ENCODE measurements at regions not wholly inside any gene's neighbourhood (a gene's known extent, or its start where the extent isn't known, plus 50 kb on each side); places are given as distances from the start of the nearest gene placed in this dataset.

DNA sequence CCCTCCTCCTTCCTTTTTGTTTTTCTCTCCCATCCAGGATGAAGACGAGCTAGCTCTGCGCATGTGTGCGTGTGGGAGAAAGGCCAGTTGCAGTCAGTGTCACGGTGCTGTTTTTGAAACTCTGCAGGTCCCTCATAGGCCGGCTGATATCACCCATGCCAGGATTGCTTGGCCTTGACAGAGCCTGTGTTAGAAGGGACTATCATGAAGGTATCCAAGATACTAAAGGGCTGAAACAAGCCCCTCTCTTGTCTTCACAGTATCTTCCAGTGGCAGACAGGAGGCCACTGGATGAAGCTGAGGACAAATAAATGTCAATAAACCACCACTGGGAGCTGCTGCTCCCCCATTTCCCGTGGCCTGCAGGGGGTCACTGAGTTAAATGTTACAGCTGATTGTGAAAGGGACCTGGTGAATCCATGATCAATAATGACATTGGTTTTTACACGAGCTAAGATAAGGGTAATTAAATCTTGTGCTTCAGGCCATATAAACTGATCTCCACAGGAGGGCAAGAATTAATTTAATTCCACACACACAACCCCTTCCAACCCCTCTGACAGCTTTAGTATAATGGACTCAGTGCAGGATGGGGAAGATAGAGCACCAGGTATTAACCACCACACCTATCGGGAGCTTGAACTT, 64.6 kb upstream of the TARBP1 start:
- POLR2A ChIA-PET, result no interaction called here
- H3K4me3 ChIP-seq (ENCODE audit: low read depth, low read length), result no peak overlapping the region
- CTCF ChIA-PET, result interaction anchor here (0.9 to 1.1 kb wide), 2 partner anchors 14 to 57 kb away, joined by 3 to 4 read pairs; no protein-coding TSS in a partner anchor
- no peak for DNase-seq (ENCODE audit: low read depth)
- H3K36me3 ChIP-seq (ENCODE audit: control insufficient read depth, insufficient read depth, low read length), result no peaks in the 10 kb centered on the region
- TF ChIP-seq, protein P1, sequence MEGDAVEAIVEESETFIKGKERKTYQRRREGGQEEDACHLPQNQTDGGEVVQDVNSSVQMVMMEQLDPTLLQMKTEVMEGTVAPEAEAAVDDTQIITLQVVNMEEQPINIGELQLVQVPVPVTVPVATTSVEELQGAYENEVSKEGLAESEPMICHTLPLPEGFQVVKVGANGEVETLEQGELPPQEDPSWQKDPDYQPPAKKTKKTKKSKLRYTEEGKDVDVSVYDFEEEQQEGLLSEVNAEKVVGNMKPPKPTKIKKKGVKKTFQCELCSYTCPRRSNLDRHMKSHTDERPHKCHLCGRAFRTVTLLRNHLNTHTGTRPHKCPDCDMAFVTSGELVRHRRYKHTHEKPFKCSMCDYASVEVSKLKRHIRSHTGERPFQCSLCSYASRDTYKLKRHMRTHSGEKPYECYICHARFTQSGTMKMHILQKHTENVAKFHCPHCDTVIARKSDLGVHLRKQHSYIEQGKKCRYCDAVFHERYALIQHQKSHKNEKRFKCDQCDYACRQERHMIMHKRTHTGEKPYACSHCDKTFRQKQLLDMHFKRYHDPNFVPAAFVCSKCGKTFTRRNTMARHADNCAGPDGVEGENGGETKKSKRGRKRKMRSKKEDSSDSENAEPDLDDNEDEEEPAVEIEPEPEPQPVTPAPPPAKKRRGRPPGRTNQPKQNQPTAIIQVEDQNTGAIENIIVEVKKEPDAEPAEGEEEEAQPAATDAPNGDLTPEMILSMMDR (IDR thresholded peaks at IDR 0.05; ENCODE audit: insufficient read depth, low read depth, low read length), result no peak
- H3K27me3 ChIP-seq (ENCODE audit: control insufficient read depth, insufficient read depth, low read length), result no peaks in the 10 kb centered on the region

DNA sequence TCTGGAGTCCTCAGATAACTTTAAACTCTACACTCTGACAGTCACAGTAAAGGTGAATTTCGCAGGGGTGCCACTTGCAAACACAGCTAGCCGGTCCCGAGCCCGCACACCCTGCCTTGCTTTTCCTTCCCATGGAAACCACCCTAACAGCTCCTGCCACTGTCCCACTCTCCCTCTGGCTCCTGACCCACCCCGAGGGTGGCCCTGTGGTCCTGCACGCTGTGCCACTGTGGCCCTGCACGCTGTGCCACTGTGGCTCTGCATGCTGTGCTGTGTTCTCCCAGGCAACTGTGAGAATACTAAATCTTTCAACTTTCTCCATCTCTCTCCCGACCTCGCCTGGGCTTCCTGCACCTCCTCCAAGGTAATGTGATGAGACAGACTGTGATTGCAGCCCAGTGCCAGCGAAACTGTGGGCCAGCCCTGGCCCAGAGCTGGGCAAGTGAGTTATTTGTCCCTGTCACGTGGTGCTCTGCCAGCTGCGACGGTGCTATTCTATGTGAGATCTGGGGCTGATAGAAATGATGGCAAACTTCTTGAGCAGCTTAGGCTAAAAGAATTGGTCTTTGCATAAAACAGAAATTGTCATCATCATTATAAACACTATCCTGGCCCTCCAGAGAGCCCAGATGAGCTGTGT, 63.4 kb upstream of the TARBP1 start:
- H3K36me3 ChIP-seq (ENCODE audit: control insufficient read depth, insufficient read depth, low read length), result no peaks in the 10 kb centered on the region
- TF ChIP-seq, protein P1 (IDR thresholded peaks at IDR 0.05; ENCODE audit: insufficient read depth, low read depth, low read length), result no peak
- no peak overlapping the region for H3K4me3 ChIP-seq (ENCODE audit: low read depth, low read length)
- H3K27me3 ChIP-seq (ENCODE audit: control insufficient read depth, insufficient read depth, low read length), result no peaks in the 10 kb centered on the region
- no peak for DNase-seq (ENCODE audit: low read depth)
- ChIA-PET CTCF (no interaction called here), POLR2A (no interaction called here)

DNA sequence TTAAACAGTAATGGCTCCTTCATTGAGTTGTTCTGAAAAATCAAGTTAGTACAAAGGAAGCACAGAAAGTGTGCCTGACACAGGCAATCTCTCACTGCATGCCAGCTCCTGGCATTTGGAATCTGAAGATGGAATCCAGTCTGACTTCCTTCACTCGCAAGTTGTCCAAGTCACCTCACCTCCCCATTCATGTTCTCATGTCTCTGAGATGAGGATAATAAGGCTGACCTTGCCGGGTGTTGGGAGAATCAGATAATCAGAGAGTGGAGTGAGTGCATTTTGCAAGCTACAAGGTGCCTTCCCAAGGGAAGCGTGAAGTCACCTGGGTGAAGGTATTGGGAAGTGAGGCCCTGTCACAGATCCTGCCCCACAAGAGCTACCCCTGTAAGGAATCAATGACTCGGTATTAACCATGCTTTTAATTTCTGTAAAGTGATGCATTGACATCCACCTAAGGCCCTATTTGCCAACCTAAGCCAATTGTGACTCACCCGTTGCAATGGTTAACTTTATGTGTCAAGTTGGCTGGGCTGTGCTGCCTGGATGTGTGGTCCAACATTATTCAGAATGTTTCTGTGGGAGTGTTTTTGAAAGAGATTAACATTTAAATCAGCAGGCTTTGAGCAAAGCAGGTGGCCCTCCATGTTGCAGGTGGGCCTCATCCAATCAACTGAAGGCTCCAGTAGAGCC, 62.5 kb upstream of the TARBP1 start:
- POLR2A ChIA-PET, result no interaction called here

DNA sequence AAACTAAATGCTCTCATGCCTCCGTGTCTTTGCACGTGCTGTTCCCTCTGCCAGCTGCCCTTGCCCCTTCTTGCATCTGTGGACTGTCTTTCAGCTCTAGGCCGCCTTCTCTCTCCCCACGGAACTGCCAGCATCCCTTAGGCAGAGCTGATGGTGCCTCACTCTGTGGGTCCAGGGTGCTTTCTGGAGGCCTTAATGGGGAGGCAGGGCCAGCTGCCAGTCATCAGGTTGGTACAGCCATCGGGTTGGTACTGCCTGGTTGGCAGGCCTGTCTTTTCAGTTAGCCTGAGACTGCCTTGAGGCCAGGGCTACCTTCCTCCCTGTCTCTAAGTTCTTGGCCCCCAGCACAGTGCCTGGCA, 61.4 kb upstream of the TARBP1 start:
- ChIA-PET CTCF (interaction anchor here (0.6 to 1.5 kb wide), 4 partner anchors 10 to 150 kb away, joined by 3 to 4 read pairs (median 4); no protein-coding TSS in a partner anchor), POLR2A (no interaction called here)
- TF ChIP-seq, protein P1 (IDR thresholded peaks at IDR 0.05; ENCODE audit: insufficient read depth, low read depth, low read length), result no peak
- Histone ChIP-seq H3K4me3 (ENCODE audit: low read depth, low read length) (no peak overlapping the region), H3K27me3 (ENCODE audit: control insufficient read depth, insufficient read depth, low read length) (no peaks in the 10 kb centered on the region), H3K36me3 (ENCODE audit: control insufficient read depth, insufficient read depth, low read length) (no peaks in the 10 kb centered on the region)
- DNase-seq (ENCODE audit: low read depth), result no peak

More for the DNA sequence above, 62.5 kb upstream of the TARBP1 start:
- Histone ChIP-seq H3K4me3 (ENCODE audit: low read depth, low read length) (no peak overlapping the region), H3K36me3 (ENCODE audit: control insufficient read depth, insufficient read depth, low read length) (no peaks in the 10 kb centered on the region), H3K27me3 (ENCODE audit: control insufficient read depth, insufficient read depth, low read length) (no peaks in the 10 kb centered on the region)
- CTCF ChIA-PET, result interaction anchor here (0.6 to 1.5 kb wide), 3 partner anchors 11 to 552 kb away, joined by 3 to 4 read pairs (median 3); no protein-coding TSS in a partner anchor
- no peak for DNase-seq (ENCODE audit: low read depth)
- TF ChIP-seq, protein P1 (IDR thresholded peaks at IDR 0.05; ENCODE audit: insufficient read depth, low read depth, low read length), result no peak
